ENCODE measurements at regions not wholly inside any gene's neighbourhood (a gene's known extent, or its start where the extent isn't known, plus 50 kb on each side); places are given as distances from the start of the nearest gene placed in this dataset.
"Not testable (repeated sequence)": the region's sequence is repeated elsewhere in the genome, so short reads cannot be mapped to it uniquely, and the experiment has no call there.

GRCh38 chr10:27372095-27372494 is 131.5 kb upstream of the ACBD5 start:
- Histone ChIP-seq H3K27ac (ENCODE audit: low read depth, low read length) (no peak overlapping the region), H3K4me1 (ENCODE audit: control insufficient read depth in 3 of 3, insufficient read depth in 3 of 3, low read length in 3 of 3) (no peaks in the 10 kb centered on the region), H3K9me3 (ENCODE audit: control insufficient read depth in 3 of 3, low read length in 3 of 3) (no peaks in the 10 kb centered on the region), H3K4me3 (ENCODE audit: low read length in 3 of 3) (no peak overlapping the region), H3K36me3 (ENCODE audit: control insufficient read depth in 3 of 3, insufficient read depth in 3 of 3, low read length in 3 of 3) (no peaks in the 10 kb centered on the region), H3K9ac (ENCODE audit: low read depth in 1 of 3, low read length in 3 of 3) (no peak overlapping the region), H3K27me3 (ENCODE audit: control insufficient read depth in 3 of 3, insufficient read depth in 3 of 3, low read length in 3 of 3) (no peaks in the 10 kb centered on the region)

GRCh38 chr10:27371375-27371774 is 130.8 kb upstream of the ACBD5 start:
- H3K9ac ChIP-seq (ENCODE audit: low read depth in 1 of 3, low read length in 3 of 3); H3K27me3 ChIP-seq (ENCODE audit: control insufficient read depth in 3 of 3, insufficient read depth in 3 of 3, low read length in 3 of 3); H3K4me3 ChIP-seq (ENCODE audit: low read length in 3 of 3); H3K36me3 ChIP-seq (ENCODE audit: control insufficient read depth in 3 of 3, insufficient read depth in 3 of 3, low read length in 3 of 3); H3K9me3 ChIP-seq (ENCODE audit: control insufficient read depth in 3 of 3, low read length in 3 of 3); H3K4me1 ChIP-seq (ENCODE audit: control insufficient read depth in 3 of 3, insufficient read depth in 3 of 3, low read length in 3 of 3); H3K27ac ChIP-seq (ENCODE audit: low read depth, low read length): not testable (repeated sequence)

- Histone ChIP-seq H3K4me1 (ENCODE audit: control insufficient read depth in 3 of 3, insufficient read depth in 3 of 3, low read length in 3 of 3) (no peaks in the 10 kb centered on the region), H3K27me3 (ENCODE audit: control insufficient read depth in 3 of 3, insufficient read depth in 3 of 3, low read length in 3 of 3) (no peaks in the 10 kb centered on the region), H3K9me3 (ENCODE audit: control insufficient read depth in 3 of 3, low read length in 3 of 3) (no peaks in the 10 kb centered on the region), H3K36me3 (ENCODE audit: control insufficient read depth in 3 of 3, insufficient read depth in 3 of 3, low read length in 3 of 3) (no peaks in the 10 kb centered on the region), H3K4me3 (ENCODE audit: low read length in 3 of 3) (no peak overlapping the region), H3K9ac (ENCODE audit: low read depth in 1 of 3, low read length in 3 of 3) (no peak overlapping the region), H3K27ac (ENCODE audit: low read depth, low read length) (no peak overlapping the region)
These were observed 129.3 kb upstream of the ACBD5 start for GRCh38 chr10:27369880-27370279.

GRCh38 chr10:27368706-27369105 is 128.1 kb upstream of the ACBD5 start:
- Histone ChIP-seq H3K4me3 (ENCODE audit: low read length in 3 of 3) (no peak overlapping the region), H3K27ac (ENCODE audit: low read depth, low read length) (no peak overlapping the region), H3K4me1 (ENCODE audit: control insufficient read depth in 3 of 3, insufficient read depth in 3 of 3, low read length in 3 of 3) (no peaks in the 10 kb centered on the region), H3K9ac (ENCODE audit: low read depth in 1 of 3, low read length in 3 of 3) (no peak overlapping the region), H3K9me3 (ENCODE audit: control insufficient read depth in 3 of 3, low read length in 3 of 3) (no peaks in the 10 kb centered on the region), H3K36me3 (ENCODE audit: control insufficient read depth in 3 of 3, insufficient read depth in 3 of 3, low read length in 3 of 3) (no peaks in the 10 kb centered on the region), H3K27me3 (ENCODE audit: control insufficient read depth in 3 of 3, insufficient read depth in 3 of 3, low read length in 3 of 3) (no peaks in the 10 kb centered on the region)

- H3K9ac ChIP-seq (ENCODE audit: low read depth in 1 of 3, low read length in 3 of 3): no peak overlapping the region
- no peaks in the 10 kb centered on the region for H3K4me1 ChIP-seq (ENCODE audit: control insufficient read depth in 3 of 3, insufficient read depth in 3 of 3, low read length in 3 of 3)
- no peak overlapping the region for H3K27ac ChIP-seq (ENCODE audit: low read depth, low read length)
- H3K27me3 ChIP-seq (ENCODE audit: control insufficient read depth in 3 of 3, insufficient read depth in 3 of 3, low read length in 3 of 3): no peaks in the 10 kb centered on the region
- H3K4me3 ChIP-seq (ENCODE audit: low read length in 3 of 3): no peak overlapping the region
- H3K36me3 ChIP-seq (ENCODE audit: control insufficient read depth in 3 of 3, insufficient read depth in 3 of 3, low read length in 3 of 3): no peaks in the 10 kb centered on the region
- no peaks in the 10 kb centered on the region for H3K9me3 ChIP-seq (ENCODE audit: control insufficient read depth in 3 of 3, low read length in 3 of 3)
These were observed 126.2 kb upstream of the ACBD5 start for GRCh38 chr10:27366769-27367168.

- Histone ChIP-seq H3K27ac (ENCODE audit: low read depth, low read length) (no peak overlapping the region), H3K27me3 (ENCODE audit: control insufficient read depth in 3 of 3, insufficient read depth in 3 of 3, low read length in 3 of 3) (no peaks in the 10 kb centered on the region), H3K36me3 (ENCODE audit: control insufficient read depth in 3 of 3, insufficient read depth in 3 of 3, low read length in 3 of 3) (no peaks in the 10 kb centered on the region), H3K4me3 (ENCODE audit: low read length in 3 of 3) (no peak overlapping the region), H3K9ac (ENCODE audit: low read depth in 1 of 3, low read length in 3 of 3) (no peak overlapping the region), H3K4me1 (ENCODE audit: control insufficient read depth in 3 of 3, insufficient read depth in 3 of 3, low read length in 3 of 3) (no peaks in the 10 kb centered on the region), H3K9me3 (ENCODE audit: control insufficient read depth in 3 of 3, low read length in 3 of 3) (no peaks in the 10 kb centered on the region)
These were observed 123.4 kb upstream of the ACBD5 start for GRCh38 chr10:27364028-27364427.

- Histone ChIP-seq H3K4me3 (ENCODE audit: low read length in 3 of 3) (no peak overlapping the region), H3K9me3 (ENCODE audit: control insufficient read depth in 3 of 3, low read length in 3 of 3) (no peaks in the 10 kb centered on the region), H3K36me3 (ENCODE audit: control insufficient read depth in 3 of 3, insufficient read depth in 3 of 3, low read length in 3 of 3) (no peaks in the 10 kb centered on the region), H3K9ac (ENCODE audit: low read depth in 1 of 3, low read length in 3 of 3) (no peak overlapping the region), H3K27me3 (ENCODE audit: control insufficient read depth in 3 of 3, insufficient read depth in 3 of 3, low read length in 3 of 3) (no peaks in the 10 kb centered on the region), H3K27ac (ENCODE audit: low read depth, low read length) (no peak overlapping the region), H3K4me1 (ENCODE audit: control insufficient read depth in 3 of 3, insufficient read depth in 3 of 3, low read length in 3 of 3) (no peaks in the 10 kb centered on the region)
These were observed 120.1 kb upstream of the ACBD5 start for GRCh38 chr10:27360581-27361172.

- Histone ChIP-seq H3K27me3 (ENCODE audit: control insufficient read depth in 3 of 3, insufficient read depth in 3 of 3, low read length in 3 of 3) (no peaks in the 10 kb centered on the region), H3K36me3 (ENCODE audit: control insufficient read depth in 3 of 3, insufficient read depth in 3 of 3, low read length in 3 of 3) (no peaks in the 10 kb centered on the region), H3K4me1 (ENCODE audit: control insufficient read depth in 3 of 3, insufficient read depth in 3 of 3, low read length in 3 of 3) (no peaks in the 10 kb centered on the region), H3K4me3 (ENCODE audit: low read length in 3 of 3) (no peak overlapping the region), H3K27ac (ENCODE audit: low read depth, low read length) (no peak overlapping the region), H3K9ac (ENCODE audit: low read depth in 1 of 3, low read length in 3 of 3) (no peak overlapping the region), H3K9me3 (ENCODE audit: control insufficient read depth in 3 of 3, low read length in 3 of 3) (no peaks in the 10 kb centered on the region)
These were observed 119.3 kb upstream of the ACBD5 start for GRCh38 chr10:27359792-27360355.

GRCh38 chr10:27356738-27357137 is 116.1 kb upstream of the ACBD5 start:
- Histone ChIP-seq H3K9ac (ENCODE audit: low read depth in 1 of 3, low read length in 3 of 3) (no peak overlapping the region), H3K36me3 (ENCODE audit: control insufficient read depth in 3 of 3, insufficient read depth in 3 of 3, low read length in 3 of 3) (no peaks in the 10 kb centered on the region), H3K9me3 (ENCODE audit: control insufficient read depth in 3 of 3, low read length in 3 of 3) (no peaks in the 10 kb centered on the region), H3K4me1 (ENCODE audit: control insufficient read depth in 3 of 3, insufficient read depth in 3 of 3, low read length in 3 of 3) (peaks cover 0 to 5% (median 0%) of the 10 kb centered on the region in 3 donors), H3K27ac (ENCODE audit: low read depth, low read length) (no peak overlapping the region), H3K27me3 (ENCODE audit: control insufficient read depth in 3 of 3, insufficient read depth in 3 of 3, low read length in 3 of 3) (no peaks in the 10 kb centered on the region), H3K4me3 (ENCODE audit: low read length in 3 of 3) (no peak overlapping the region)

GRCh38 chr10:27355918-27356573 is 115.4 kb upstream of the ACBD5 start:
- Histone ChIP-seq H3K9ac (ENCODE audit: low read depth in 1 of 3, low read length in 3 of 3) (no peak overlapping the region), H3K27me3 (ENCODE audit: control insufficient read depth in 3 of 3, insufficient read depth in 3 of 3, low read length in 3 of 3) (no peaks in the 10 kb centered on the region), H3K9me3 (ENCODE audit: control insufficient read depth in 3 of 3, low read length in 3 of 3) (no peaks in the 10 kb centered on the region), H3K4me1 (ENCODE audit: control insufficient read depth in 3 of 3, insufficient read depth in 3 of 3, low read length in 3 of 3) (peaks cover 0 to 5% (median 0%) of the 10 kb centered on the region in 3 donors), H3K4me3 (ENCODE audit: low read length in 3 of 3) (no peak overlapping the region), H3K27ac (ENCODE audit: low read depth, low read length) (no peak overlapping the region), H3K36me3 (ENCODE audit: control insufficient read depth in 3 of 3, insufficient read depth in 3 of 3, low read length in 3 of 3) (no peaks in the 10 kb centered on the region)

Data from skeletal muscle tissue (tissue), 3 donors.